ENCODE measurements at regions not wholly inside any gene's neighbourhood (a gene's known extent, or its start where the extent isn't known, plus 50 kb on each side); places are given as distances from the start of the nearest gene placed in this dataset.

DNA sequence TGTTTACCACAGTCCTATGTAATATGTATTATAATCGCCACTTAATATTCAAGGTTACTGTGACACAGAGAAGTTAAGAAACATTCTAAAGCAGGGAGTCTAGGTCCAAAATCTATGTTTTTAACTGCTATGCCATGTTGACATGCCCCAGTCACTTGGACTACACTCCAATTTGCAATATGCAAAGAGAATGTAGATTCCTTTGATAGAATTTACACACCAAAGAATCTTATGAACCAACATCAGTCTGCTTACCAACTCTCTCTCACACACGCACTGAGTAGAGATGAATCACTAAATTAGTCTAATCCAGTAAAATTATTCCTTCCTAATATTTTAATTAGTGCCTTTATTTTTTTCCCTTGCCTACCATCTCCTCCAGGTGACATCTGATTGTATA, 266.2 kb downstream of the OLFM3 start:
- no peak for DNase-seq

DNA sequence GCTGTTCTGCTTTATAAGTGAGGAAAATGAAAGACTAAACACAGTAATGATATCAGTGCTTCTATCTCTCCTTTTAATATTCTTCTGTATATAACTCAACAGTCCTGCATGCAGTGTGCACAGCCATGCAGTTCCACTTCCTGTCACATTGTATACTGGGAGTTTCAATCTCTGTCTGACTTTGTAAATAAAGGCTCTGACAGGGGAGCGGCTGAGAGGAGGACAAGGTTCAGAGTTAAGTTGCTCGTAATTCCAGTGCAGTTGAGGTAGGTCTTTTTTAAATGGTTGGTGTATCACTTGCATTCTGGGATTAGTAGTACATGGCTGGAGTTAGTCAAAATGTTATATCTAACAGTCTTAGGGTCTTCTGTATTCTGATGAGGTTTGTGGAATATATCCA, 264.5 kb downstream of the OLFM3 start:
- no peak for DNase-seq

- no peak for DNase-seq
Observed at GRCh38 chr1:101733340-101733739, 263.4 kb downstream of the OLFM3 start.

- DNase-seq, result no peak
Observed at GRCh38 chr1:101738475-101738874, 258.3 kb downstream of the OLFM3 start.

- no peak for DNase-seq
Observed at GRCh38 chr1:101739146-101739545, 257.6 kb downstream of the OLFM3 start.

DNA sequence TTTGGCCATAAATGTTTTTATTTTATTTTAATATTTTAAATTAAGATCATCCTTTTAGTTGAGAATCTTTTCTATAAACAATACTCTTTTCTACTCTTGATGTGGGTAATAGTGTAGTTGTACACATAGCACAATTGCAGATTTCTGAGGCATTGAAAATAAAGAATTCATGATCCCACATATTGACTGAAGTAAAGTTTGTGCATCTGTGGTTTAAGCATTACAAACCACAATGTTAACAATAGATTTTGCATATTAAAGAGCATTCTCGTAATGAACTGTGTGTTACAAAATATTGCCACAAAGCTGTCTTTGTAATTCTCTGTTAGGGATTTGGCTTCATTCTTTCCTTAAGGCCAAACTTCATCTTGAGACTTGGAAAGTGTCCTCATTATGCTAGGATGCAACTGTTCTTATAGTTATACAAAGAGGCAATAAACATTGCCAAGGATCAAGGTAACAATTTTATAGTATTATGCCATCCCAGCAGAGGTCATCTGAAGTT, 256.8 kb downstream of the OLFM3 start:
- no peak for DNase-seq

DNA sequence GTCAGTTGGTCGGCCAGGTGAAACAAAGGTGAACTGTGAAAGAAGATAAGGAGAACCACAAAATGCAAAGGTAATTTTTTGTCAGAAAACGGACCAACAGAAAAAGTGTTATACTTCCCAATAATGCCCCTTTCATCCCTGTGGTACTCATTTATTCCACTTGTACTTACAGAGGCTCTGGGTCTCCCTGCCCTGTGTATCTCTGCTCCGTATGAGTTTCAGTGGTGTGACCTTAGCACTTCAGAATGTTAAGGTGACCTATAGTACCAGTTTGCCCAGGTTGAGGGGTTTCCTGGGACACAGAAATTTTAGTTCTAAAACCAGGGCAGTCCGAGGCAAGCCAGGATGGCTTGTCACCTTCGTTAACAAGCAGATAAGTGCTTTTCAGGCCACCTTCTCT, 254.8 kb downstream of the OLFM3 start:
- no peak for DNase-seq

DNA sequence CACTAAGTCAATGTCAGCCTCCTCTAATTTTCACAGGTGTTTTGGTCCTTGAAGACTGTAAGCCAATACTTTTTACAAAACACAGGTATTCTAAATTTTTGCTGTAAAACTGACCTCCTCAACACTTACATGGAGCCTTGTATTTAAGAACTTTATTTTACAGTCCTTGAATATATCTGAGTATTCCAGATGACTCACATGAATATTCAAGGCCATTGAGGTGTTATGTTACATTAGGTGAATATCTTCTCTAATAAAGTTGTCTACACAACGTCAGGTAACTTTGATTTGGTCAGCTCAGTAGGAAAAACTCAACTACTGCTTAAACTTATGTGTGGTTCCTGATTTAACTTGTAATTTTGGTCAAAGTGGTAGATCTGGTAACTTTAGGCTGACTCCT, 254.2 kb downstream of the OLFM3 start:
- DNase-seq, result no peak

DNA sequence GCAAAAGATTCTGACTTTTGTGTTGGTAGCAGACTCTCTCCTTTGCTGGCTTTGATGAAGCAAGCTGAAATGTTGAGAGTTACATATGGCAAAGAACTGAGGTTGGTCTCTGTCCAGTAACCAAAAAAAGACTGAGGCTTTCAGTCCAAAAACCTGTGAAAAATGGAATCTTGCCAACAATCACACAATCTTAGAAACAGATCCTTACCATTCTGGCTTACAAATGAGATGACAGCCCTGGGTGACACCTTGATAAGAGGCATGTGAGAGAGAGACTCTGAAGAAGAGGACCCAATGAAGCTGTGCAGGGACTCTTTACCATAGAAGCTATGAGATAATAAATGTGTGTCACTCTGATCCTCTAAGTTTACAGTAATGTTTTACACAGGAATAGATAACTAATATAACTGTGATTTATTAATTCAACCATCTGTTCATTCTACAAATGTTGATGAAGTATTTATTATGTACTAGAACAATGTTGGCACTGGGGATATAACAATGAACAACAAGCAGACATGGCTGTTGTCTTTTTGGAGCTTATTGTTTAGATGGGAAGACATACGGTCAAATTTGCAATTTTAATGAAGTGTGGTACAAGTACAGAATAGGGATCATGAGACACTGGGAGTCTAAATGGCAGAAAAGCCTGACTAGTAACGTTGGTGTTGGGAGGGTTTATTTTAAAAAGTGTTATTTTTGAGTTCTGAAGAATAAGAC, 251.0 kb downstream of the OLFM3 start:
- DNase-seq, result peak in 1 of 2 donors; percentile 7

DNA sequence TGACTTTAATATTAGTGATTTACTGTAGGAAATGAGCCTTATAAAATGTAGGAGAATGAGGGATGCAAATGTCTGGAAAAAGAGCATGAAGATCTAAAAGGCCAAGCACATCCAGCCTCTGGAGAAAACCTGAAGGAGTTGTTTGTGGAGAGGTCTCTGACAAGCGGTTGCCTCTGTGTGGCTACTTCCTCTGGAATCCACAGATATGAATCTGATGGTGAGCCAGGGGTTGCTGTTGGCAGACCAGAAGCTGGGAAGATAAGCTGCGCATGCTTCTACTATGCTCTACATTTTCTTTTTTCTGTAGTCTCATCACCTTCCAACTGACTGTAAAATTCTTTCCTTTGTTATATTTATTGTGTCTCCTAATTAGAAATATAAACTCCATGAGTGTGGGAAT, 248.6 kb downstream of the OLFM3 start:
- no peak for DNase-seq
